Mesothelial cell of epicardium (in vitro differentiated cells): ENCODE measurements at regions not wholly inside any gene's neighbourhood (a gene's known extent, or its start where the extent isn't known, plus 50 kb on each side); places are given as distances from the start of the nearest gene placed in this dataset.

Experiments used
- DNase-seq, 2 experiments: peaks; one replicate each; pipeline ENCODE4 v3.0.0; 2021; ENCODE audit warnings: low spot score in 2 of 2; ENCODE audit not compliant: unreplicated experiment in 2 of 2
- H3K27ac Mint-ChIP-seq: 2 replicates; pipeline ENCODE4 v1.8.0; 2021; ENCODE audit warnings: mixed read lengths
- H3K27me3 Mint-ChIP-seq: 2 replicates; pipeline ENCODE4 v1.8.0; 2021; ENCODE audit warnings: low read depth, mixed read lengths
- H3K36me3 Mint-ChIP-seq: 2 replicates; pipeline ENCODE4 v1.8.0; 2021; ENCODE audit warnings: mixed read lengths
- H3K4me1 Mint-ChIP-seq: 2 replicates; pipeline ENCODE4 v1.8.0; 2021; ENCODE audit warnings: mixed read lengths
- H3K4me3 Mint-ChIP-seq: 2 replicates; pipeline ENCODE4 v1.8.0; 2021; ENCODE audit warnings: mild to moderate bottlenecking, moderate library complexity, mixed read lengths
- H3K9me3 Mint-ChIP-seq: 2 replicates; pipeline ENCODE4 v1.8.0; 2021; ENCODE audit warnings: mixed read lengths
- TF ChIP-seq, protein P1 (sequence below): fragments of 200-600 bp; sonication (generic); IDR thresholded peaks from one replicate; pipeline ENCODE4 v1.5.0; 2021; ENCODE audit warnings: antibody characterized with exemption; ENCODE audit not compliant: unreplicated experiment

DNA sequence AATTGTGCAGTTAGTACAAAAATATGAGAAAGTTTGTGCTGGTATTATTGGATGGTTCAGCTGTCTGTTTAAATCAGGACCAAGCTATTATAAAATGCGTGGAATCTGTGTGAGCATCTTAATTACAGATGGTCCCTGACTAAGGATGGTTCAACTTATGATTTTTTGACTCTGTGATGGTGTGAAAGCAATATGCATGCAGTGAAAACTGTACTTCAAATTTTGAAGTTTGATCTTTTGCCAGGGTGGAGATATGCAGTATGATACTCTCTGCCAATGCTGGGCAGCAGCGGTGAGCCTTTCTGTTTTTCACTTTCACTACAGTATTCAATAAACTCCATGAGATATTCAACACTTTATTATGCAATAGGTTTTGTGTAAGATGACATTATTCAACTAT lies 189.3 kb downstream of the CHST1 start:
- H3K36me3 Mint-ChIP-seq, result no peaks in the 10 kb centered on the region
- TF ChIP-seq, protein P1, sequence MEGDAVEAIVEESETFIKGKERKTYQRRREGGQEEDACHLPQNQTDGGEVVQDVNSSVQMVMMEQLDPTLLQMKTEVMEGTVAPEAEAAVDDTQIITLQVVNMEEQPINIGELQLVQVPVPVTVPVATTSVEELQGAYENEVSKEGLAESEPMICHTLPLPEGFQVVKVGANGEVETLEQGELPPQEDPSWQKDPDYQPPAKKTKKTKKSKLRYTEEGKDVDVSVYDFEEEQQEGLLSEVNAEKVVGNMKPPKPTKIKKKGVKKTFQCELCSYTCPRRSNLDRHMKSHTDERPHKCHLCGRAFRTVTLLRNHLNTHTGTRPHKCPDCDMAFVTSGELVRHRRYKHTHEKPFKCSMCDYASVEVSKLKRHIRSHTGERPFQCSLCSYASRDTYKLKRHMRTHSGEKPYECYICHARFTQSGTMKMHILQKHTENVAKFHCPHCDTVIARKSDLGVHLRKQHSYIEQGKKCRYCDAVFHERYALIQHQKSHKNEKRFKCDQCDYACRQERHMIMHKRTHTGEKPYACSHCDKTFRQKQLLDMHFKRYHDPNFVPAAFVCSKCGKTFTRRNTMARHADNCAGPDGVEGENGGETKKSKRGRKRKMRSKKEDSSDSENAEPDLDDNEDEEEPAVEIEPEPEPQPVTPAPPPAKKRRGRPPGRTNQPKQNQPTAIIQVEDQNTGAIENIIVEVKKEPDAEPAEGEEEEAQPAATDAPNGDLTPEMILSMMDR, result no peak
- H3K27ac Mint-ChIP-seq, result no peak overlapping the region
- H3K27me3 Mint-ChIP-seq, result peaks cover 39% of the 10 kb centered on the region
- peaks cover 7% of the 10 kb centered on the region for H3K4me1 Mint-ChIP-seq
- H3K4me3 Mint-ChIP-seq, result no peak overlapping the region
- H3K9me3 Mint-ChIP-seq, result no peaks in the 10 kb centered on the region
- no peak for DNase-seq

DNA sequence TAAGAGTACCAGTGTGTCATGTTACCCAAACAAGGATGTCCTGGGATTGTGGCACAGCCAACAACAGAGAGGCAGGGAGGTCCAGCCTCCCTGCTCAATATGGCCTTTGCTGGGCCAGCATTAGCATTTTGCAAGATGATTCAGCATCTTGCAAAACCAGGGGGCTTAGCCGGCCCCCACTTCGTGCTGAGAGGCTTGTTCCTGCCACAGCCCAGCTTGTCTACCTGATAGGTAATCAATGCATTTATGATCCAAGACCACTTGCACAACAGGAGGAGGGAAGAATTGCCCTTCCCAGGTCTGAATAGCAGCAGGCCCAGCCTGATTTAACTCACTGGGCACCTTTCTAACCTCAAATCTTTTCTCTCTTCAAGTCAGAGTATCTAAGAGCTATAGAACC lies 189.0 kb upstream of the SYT13 start:
- H3K27ac Mint-ChIP-seq, result no peak overlapping the region

DNA sequence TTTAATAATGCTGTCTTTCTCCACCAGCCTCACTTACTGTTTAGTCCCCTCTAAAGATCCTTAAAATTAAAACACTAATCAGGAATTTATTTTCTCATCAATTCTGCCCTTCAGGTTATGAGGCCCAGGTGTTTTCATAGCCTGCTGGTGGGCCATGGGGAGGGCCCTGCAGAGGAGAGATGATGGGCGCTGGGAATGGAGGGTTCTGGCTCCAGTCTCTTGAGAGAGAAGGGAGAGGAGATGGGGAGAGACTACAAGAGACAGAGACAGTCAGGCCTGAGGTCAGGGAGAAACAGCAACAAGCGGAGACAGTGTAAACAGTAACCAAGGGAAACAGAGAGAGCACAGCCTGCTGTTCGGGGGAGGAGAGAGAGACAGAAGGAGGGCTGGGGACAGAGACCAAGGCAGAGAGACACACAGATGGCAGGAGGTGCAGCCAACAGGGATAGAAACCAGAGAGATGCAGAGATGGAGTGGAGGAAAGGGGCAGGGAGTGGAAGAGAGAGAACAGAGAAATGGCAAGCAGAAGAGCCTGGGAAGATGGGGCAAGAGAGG lies 187.3 kb upstream of the SYT13 start:
- H3K36me3 Mint-ChIP-seq, result no peaks in the 10 kb centered on the region
- TF ChIP-seq, protein P1, result no peak
- H3K4me1 Mint-ChIP-seq, result peaks cover 10% of the 10 kb centered on the region
- no peak overlapping the region for H3K27ac Mint-ChIP-seq
- no peaks in the 10 kb centered on the region for H3K9me3 Mint-ChIP-seq
- H3K27me3 Mint-ChIP-seq, result peaks cover 21% of the 10 kb centered on the region
- no peak overlapping the region for H3K4me3 Mint-ChIP-seq
- no peak for DNase-seq

More for the DNA sequence above, 189.0 kb upstream of the SYT13 start:
- Mint-ChIP-seq H3K9me3 (no peaks in the 10 kb centered on the region), H3K36me3 (no peaks in the 10 kb centered on the region), H3K4me3 (no peak overlapping the region), H3K27me3 (peaks cover 36% of the 10 kb centered on the region), H3K4me1 (peaks cover 7% of the 10 kb centered on the region)
- DNase-seq, result no peak
- TF ChIP-seq, protein P1, result no peak

DNA sequence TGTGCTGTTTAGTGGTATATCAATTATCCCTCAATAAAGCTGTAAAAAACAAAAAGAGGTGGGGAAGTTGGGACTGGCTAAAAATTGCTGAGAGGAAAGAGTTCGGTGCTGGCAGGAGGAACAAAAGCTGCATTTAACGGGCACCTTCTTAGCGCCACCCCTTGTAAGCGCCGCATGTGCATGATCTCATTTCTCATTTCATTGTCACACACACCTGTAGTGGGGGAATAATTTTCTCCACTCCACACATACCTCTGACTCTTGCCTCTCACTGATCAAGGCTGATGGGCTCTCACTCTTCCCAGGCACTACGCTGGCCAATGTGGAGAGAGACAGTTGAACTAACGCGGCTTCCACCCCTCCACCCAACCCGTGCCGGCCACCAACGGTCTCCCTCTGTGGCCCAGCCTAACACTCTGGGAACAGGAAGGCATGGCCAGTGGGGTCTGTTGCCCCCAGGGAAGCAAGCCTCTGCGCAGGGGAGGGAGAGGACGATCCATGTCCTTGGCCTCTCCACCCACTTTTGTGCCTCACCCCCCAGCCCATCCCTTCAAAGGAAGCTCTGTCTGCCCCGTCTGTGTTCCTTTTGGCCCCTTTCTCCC lies 186.7 kb upstream of the SYT13 start:
- H3K9me3 Mint-ChIP-seq, result no peaks in the 10 kb centered on the region
- H3K4me3 Mint-ChIP-seq, result no peak overlapping the region
- DNase-seq, result no peak
- TF ChIP-seq, protein P1, result no peak
- H3K4me1 Mint-ChIP-seq, result peaks cover 15% of the 10 kb centered on the region
- no peaks in the 10 kb centered on the region for H3K36me3 Mint-ChIP-seq
- H3K27ac Mint-ChIP-seq, result no peak overlapping the region
- peaks cover 16% of the 10 kb centered on the region for H3K27me3 Mint-ChIP-seq

DNA sequence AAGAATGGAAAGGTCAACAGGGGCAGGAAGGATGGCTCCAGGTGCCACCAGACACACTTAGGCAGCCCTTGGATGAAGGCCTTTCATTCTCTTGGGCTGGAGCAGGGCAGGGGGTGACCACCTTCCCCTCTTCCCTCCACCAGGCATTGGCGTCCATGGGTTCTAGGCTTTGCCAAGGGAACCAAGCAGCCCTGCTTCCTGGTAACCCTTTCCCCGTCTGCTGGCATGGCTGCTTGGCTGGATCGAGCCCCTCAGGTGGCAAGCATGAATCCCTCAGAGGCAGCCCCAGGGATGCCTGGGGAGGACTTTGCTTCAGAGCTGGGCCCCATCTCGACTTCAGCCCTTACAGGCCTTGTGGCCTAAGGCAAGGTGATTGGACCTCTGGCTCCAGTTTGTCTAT lies 185.1 kb upstream of the SYT13 start:
- Mint-ChIP-seq H3K27me3 (peaks cover 3% of the 10 kb centered on the region), H3K4me3 (no peak overlapping the region), H3K4me1 (peaks cover 16% of the 10 kb centered on the region), H3K36me3 (no peaks in the 10 kb centered on the region), H3K27ac (no peak overlapping the region), H3K9me3 (no peaks in the 10 kb centered on the region)
- TF ChIP-seq, protein P1, result no peak
- no peak for DNase-seq
